GM12865 (cell line): ENCODE measurements at regions not wholly inside any gene's neighbourhood (a gene's known extent, or its start where the extent isn't known, plus 50 kb on each side); places are given as distances from the start of the nearest gene placed in this dataset.

Experiments used
- DNase-seq: peaks from one replicate; pipeline ENCODE4 v3.0.0; 2010; ENCODE audit warnings: low read depth
- H3K4me3 ChIP-seq: 2 replicates; pipeline ENCODE4 v1.5.1; 2011; ENCODE audit warnings: mild to moderate bottlenecking, low read depth, low read length, control low read depth
- CTCF ChIP-seq: IDR thresholded peaks from 2 replicates; pipeline ENCODE4 v1.5.1; 2011; ENCODE audit warnings: low read length, control low read depth, low read depth, inconsistent platforms; ENCODE audit not compliant: insufficient read depth; ENCODE audit errors: missing control alignments

DNA sequence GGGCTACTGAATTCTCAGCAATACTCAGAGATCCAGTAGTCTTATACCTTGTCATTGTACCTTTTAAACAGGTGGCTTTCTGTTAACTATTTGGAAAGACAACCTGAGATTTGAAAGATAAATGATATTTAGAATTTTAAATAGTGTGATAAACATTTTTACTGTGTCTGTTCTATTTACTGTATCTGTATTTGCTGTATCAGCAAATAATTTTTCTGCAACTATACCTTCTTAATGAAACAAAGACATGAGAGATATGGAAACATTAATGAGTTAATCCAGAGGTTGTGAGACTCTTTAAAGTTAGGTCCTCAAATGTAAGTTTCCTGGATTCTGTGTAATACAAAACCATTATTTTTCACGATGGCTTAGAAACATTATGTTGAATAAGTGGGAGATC lies 249.6 kb downstream of the CCDC59 start:
- H3K4me3 ChIP-seq = no peak overlapping the region
- DNase-seq = no peak
- no peak for TF ChIP-seq CTCF

- DNase-seq = no peak
- H3K4me3 ChIP-seq = no peak overlapping the region
- no peak for TF ChIP-seq CTCF
Measured at GRCh38 chr12:82099216-82099615, 259.0 kb downstream of the CCDC59 start.

- H3K4me3 ChIP-seq = no peak overlapping the region
- no peak for TF ChIP-seq CTCF
- no peak for DNase-seq
Measured at GRCh38 chr12:82097877-82098276, 260.3 kb downstream of the CCDC59 start.

GRCh38 chr12:82097438-82097837 lies 260.7 kb downstream of the CCDC59 start:
- no peak for TF ChIP-seq CTCF
- no peak for DNase-seq

GRCh38 chr12:82090165-82090564 lies 268.0 kb downstream of the CCDC59 start:
- H3K4me3 ChIP-seq = no peak overlapping the region
- no peak for DNase-seq
- no peak for TF ChIP-seq CTCF

More at GRCh38 chr12:82097438-82097837, 260.7 kb downstream of the CCDC59 start:
- no peak overlapping the region for H3K4me3 ChIP-seq

- TF ChIP-seq CTCF = no peak
- DNase-seq = no peak
- no peak overlapping the region for H3K4me3 ChIP-seq
Measured at GRCh38 chr12:82089369-82090121, 268.6 kb downstream of the CCDC59 start.

- no peak for TF ChIP-seq CTCF
- H3K4me3 ChIP-seq = no peak overlapping the region
Measured at GRCh38 chr12:82082501-82082900, 275.7 kb downstream of the CCDC59 start.

More at GRCh38 chr12:82082501-82082900, 275.7 kb downstream of the CCDC59 start:
- DNase-seq = no peak
